Activated T-helper 1 cell treated with anti-CD3 and anti-CD28 coated beads, Interleukin-12 subunit alpha, Interleukin-12 subunit beta, Interleukin-2, Interleukin-4 antibody, amounts not matched to agents 30 ng/mL and 10 ng/mL and 1 ng/mL, durations not matched to agents 14 hours and 24 hours and 36 hours (primary cell): ENCODE measurements at regions not wholly inside any gene's neighbourhood (a gene's known extent, or its start where the extent isn't known, plus 50 kb on each side); places are given as distances from the start of the nearest gene placed in this dataset.

ENCODE experiments used
- DNase-seq: peaks from one replicate; pipeline ENCODE4 v3.0.0; 2021; ENCODE audit warnings: low spot score
- H3K27ac Mint-ChIP-seq: one replicate; pipeline ENCODE4 v1.8.0; 2021; ENCODE audit warnings: mild to moderate bottlenecking, mixed read lengths
- H3K27me3 Mint-ChIP-seq: one replicate; pipeline ENCODE4 v1.8.0; 2022; ENCODE audit warnings: mild to moderate bottlenecking, moderate library complexity, mixed read lengths; ENCODE audit not compliant: insufficient read depth
- H3K36me3 Mint-ChIP-seq: one replicate; pipeline ENCODE4 v1.8.0; 2021; ENCODE audit warnings: low read depth, mixed read lengths
- H3K4me1 Mint-ChIP-seq: one replicate; pipeline ENCODE4 v1.8.0; 2021; ENCODE audit warnings: low read depth, mixed read lengths
- H3K4me3 Mint-ChIP-seq: one replicate; pipeline ENCODE4 v1.8.0; 2021; ENCODE audit warnings: mild to moderate bottlenecking, moderate library complexity, mixed read lengths
- H3K9me3 Mint-ChIP-seq: one replicate; pipeline ENCODE4 v1.8.0; 2021; ENCODE audit warnings: mixed read lengths
- intact Hi-C: fragments of 100-400 bp; cut with micrococcal nuclease; formaldehyde crosslinking; loops from one replicate; pipeline ENCODE4 v1.15.1; 2024

- no peak overlapping the region for H3K4me3 Mint-ChIP-seq
- DNase-seq, result no peak
These were observed 99.3 kb downstream of the METRNL start for GRCh38 chr17:83178533-83179304.

GRCh38 chr17:83179374-83179773, 100.0 kb downstream of the METRNL start:
- Mint-ChIP-seq H3K9me3 (no peaks in the 10 kb centered on the region), H3K4me1 (no peaks in the 10 kb centered on the region), H3K27ac (no peak overlapping the region), H3K36me3 (no peaks in the 10 kb centered on the region), H3K4me3 (no peak overlapping the region), H3K27me3 (peaks cover 2% of the 10 kb centered on the region)
- intact Hi-C loops, result no loop called here
- no peak for DNase-seq

More at GRCh38 chr17:83178533-83179304, 99.3 kb downstream of the METRNL start:
- Mint-ChIP-seq H3K27ac (no peak overlapping the region), H3K9me3 (no peaks in the 10 kb centered on the region), H3K36me3 (no peaks in the 10 kb centered on the region), H3K4me1 (no peaks in the 10 kb centered on the region), H3K27me3 (peaks cover 2% of the 10 kb centered on the region)
- intact Hi-C loops, result no loop called here

GRCh38 chr17:83179811-83180210, 100.4 kb downstream of the METRNL start:
- Mint-ChIP-seq H3K36me3 (no peaks in the 10 kb centered on the region), H3K27me3 (peaks cover 2% of the 10 kb centered on the region), H3K27ac (no peak overlapping the region), H3K4me1 (no peaks in the 10 kb centered on the region), H3K9me3 (no peaks in the 10 kb centered on the region), H3K4me3 (no peak overlapping the region)
- no peak for DNase-seq
- intact Hi-C loops, result no loop called here

GRCh38 chr17:83180264-83180995, 101.0 kb downstream of the METRNL start:
- no peak for DNase-seq
- no peak overlapping the region for H3K27ac Mint-ChIP-seq
- no peaks in the 10 kb centered on the region for H3K36me3 Mint-ChIP-seq
- H3K4me1 Mint-ChIP-seq, result no peaks in the 10 kb centered on the region
- H3K27me3 Mint-ChIP-seq, result peaks cover 2% of the 10 kb centered on the region
- H3K9me3 Mint-ChIP-seq, result no peaks in the 10 kb centered on the region
- intact Hi-C loops, result no loop called here
- H3K4me3 Mint-ChIP-seq, result no peak overlapping the region

GRCh38 chr17:83180996-83181481, 101.6 kb downstream of the METRNL start:
- intact Hi-C loops, result no loop called here
- H3K4me1 Mint-ChIP-seq, result no peaks in the 10 kb centered on the region
- H3K27me3 Mint-ChIP-seq, result peaks cover 2% of the 10 kb centered on the region
- H3K27ac Mint-ChIP-seq, result no peak overlapping the region
- H3K9me3 Mint-ChIP-seq, result no peaks in the 10 kb centered on the region
- no peaks in the 10 kb centered on the region for H3K36me3 Mint-ChIP-seq
- H3K4me3 Mint-ChIP-seq, result no peak overlapping the region
- DNase-seq, result no peak

- H3K9me3 Mint-ChIP-seq, result no peaks in the 10 kb centered on the region
- no peaks in the 10 kb centered on the region for H3K36me3 Mint-ChIP-seq
- H3K4me1 Mint-ChIP-seq, result no peaks in the 10 kb centered on the region
- H3K4me3 Mint-ChIP-seq, result no peak overlapping the region
- intact Hi-C loops, result no loop called here
- no peak for DNase-seq
- no peak overlapping the region for H3K27ac Mint-ChIP-seq
- peaks cover 2% of the 10 kb centered on the region for H3K27me3 Mint-ChIP-seq
These were observed 102.7 kb downstream of the METRNL start for GRCh38 chr17:83181991-83182619.

GRCh38 chr17:83182620-83183101, 103.3 kb downstream of the METRNL start:
- Mint-ChIP-seq H3K4me1 (peaks cover 4% of the 10 kb centered on the region), H3K4me3 (no peak overlapping the region), H3K9me3 (peaks cover 4% of the 10 kb centered on the region), H3K27me3 (peaks cover 2% of the 10 kb centered on the region), H3K27ac (no peak overlapping the region), H3K36me3 (no peaks in the 10 kb centered on the region)
- intact Hi-C loops, result no loop called here
- DNase-seq, result no peak

- intact Hi-C loops, result no loop called here
- no peak for DNase-seq
- Mint-ChIP-seq H3K4me1 (peaks cover 11% of the 10 kb centered on the region), H3K27me3 (peaks cover 2% of the 10 kb centered on the region), H3K27ac (no peak overlapping the region), H3K36me3 (no peaks in the 10 kb centered on the region), H3K9me3 (peaks cover 11% of the 10 kb centered on the region), H3K4me3 (no peak overlapping the region)
These were observed 103.9 kb downstream of the METRNL start for GRCh38 chr17:83183145-83183948.

GRCh38 chr17:83183951-83184506, 104.6 kb downstream of the METRNL start:
- peaks cover 2% of the 10 kb centered on the region for H3K27me3 Mint-ChIP-seq
- no peak overlapping the region for H3K27ac Mint-ChIP-seq
- intact Hi-C loops, result no loop called here
- no peak for DNase-seq
- H3K9me3 Mint-ChIP-seq, result peaks cover 15% of the 10 kb centered on the region
- H3K4me1 Mint-ChIP-seq, result peaks cover 15% of the 10 kb centered on the region
- no peak overlapping the region for H3K4me3 Mint-ChIP-seq
- no peaks in the 10 kb centered on the region for H3K36me3 Mint-ChIP-seq

GRCh38 chr17:83185023-83186002, 105.9 kb downstream of the METRNL start:
- no peak for DNase-seq
- H3K36me3 Mint-ChIP-seq, result no peaks in the 10 kb centered on the region
- H3K9me3 Mint-ChIP-seq, result peaks cover 15% of the 10 kb centered on the region
- H3K27me3 Mint-ChIP-seq, result peaks cover 2% of the 10 kb centered on the region
- H3K4me1 Mint-ChIP-seq, result peaks cover 15% of the 10 kb centered on the region
- no peak overlapping the region for H3K27ac Mint-ChIP-seq
- no peak overlapping the region for H3K4me3 Mint-ChIP-seq
- intact Hi-C loops, result no loop called here

GRCh38 chr17:83186226-83186625, 106.8 kb downstream of the METRNL start:
- Mint-ChIP-seq H3K27me3 (peaks cover 4% of the 10 kb centered on the region), H3K36me3 (no peaks in the 10 kb centered on the region), H3K27ac (no peak overlapping the region), H3K9me3 (peaks cover 15% of the 10 kb centered on the region), H3K4me3 (no peak overlapping the region), H3K4me1 (peaks cover 15% of the 10 kb centered on the region)
- no peak for DNase-seq
- intact Hi-C loops, result no loop called here
